ENCODE measurements at regions not wholly inside any gene's neighbourhood (a gene's known extent, or its start where the extent isn't known, plus 50 kb on each side); places are given as distances from the start of the nearest gene placed in this dataset.

GRCh38 chr10:57815949-57816348 lies 451.7 kb downstream of the IPMK start:
- Histone ChIP-seq H3K79me2 (ENCODE audit: insufficient read depth, low read length) (no peaks in the 10 kb centered on the region), H2AFZ (ENCODE audit: low read length) (no peak overlapping the region), H3K27me3 (ENCODE audit: control insufficient read depth in 1 of 2, insufficient read depth in 2 of 2, low read length in 2 of 2) (no peaks in the 10 kb centered on the region), H3K9me3 (ENCODE audit: low read length) (no peaks in the 10 kb centered on the region), H3K4me3 (replicated peaks in 1 of 3; ENCODE audit: insufficient read depth in 1 of 3, low read depth in 2 of 3, low read length in 3 of 3) (no peak overlapping the region), H3K36me3 (replicated peaks in 1 of 2; ENCODE audit: control insufficient read depth in 1 of 2, insufficient read depth in 2 of 2, low read length in 2 of 2) (no peaks in the 10 kb centered on the region), H4K20me1 (ENCODE audit: insufficient read depth, low read length) (no peaks in the 10 kb centered on the region), H3K27ac (ENCODE audit: extremely low read length, insufficient read depth, low read length) (no peak overlapping the region), H3K4me2 (ENCODE audit: low read depth, low read length) (no peak overlapping the region), H3K9ac (ENCODE audit: insufficient read depth, low read depth, low read length) (no peak overlapping the region), H3K4me1 (ENCODE audit: insufficient read depth, low read length) (no peaks in the 10 kb centered on the region)
- CTCF ChIA-PET (ENCODE audit: low intra/inter-chr PET ratio, low total read pairs) = no interaction called here
- FAIRE-seq (no peak), ATAC-seq (no peak), DNase-seq (ENCODE audit: low spot score) (no peak)
- TF ChIP-seq THAP9 (CRISPR knock-in tag; IDR thresholded peaks at IDR 0.05; ENCODE audit: borderline replicate concordance) (no peak), GTF3A (CRISPR knock-in tag; conservative IDR thresholded peaks at IDR 0.05) (no peak)
- POLR2A ChIA-PET = no interaction called here
- in situ Hi-C loops (cut with HindIII; ENCODE audit: extremely low pct_ligation_motif_present, low pct_unique_long_range_greater_than_20kb) = no loop called here
- WGBS (ENCODE audit: low lambda C conversion rate) = no CpG with 5 or more reads among the region's 4 CpGs
- BruUV-seq (replicated peaks) = no TSS peak
- intact Hi-C loops (cut with micrococcal nuclease; ENCODE audit: unreplicated experiment) = loop anchor here (5.0 kb wide), 1 partner anchor 619 kb away; no protein-coding TSS in a partner anchor

DNA sequence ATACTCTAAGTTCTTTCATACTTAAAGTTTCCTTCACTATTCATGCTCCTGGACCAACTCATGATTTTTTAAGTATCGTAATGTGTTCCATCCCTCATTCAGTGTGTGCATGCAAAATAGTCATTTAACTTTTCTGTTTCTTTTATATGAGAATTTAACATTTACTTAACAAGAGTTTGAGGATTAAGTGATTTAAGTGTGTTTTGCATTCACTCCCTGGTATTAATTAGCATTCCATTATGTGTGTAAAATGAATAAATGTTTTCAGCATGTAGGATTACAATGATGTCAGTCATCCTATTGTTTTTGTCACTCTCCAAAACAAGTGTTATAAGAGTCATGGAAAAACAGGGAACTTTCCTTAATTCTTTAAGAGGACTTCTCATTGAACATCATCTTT lies 457.7 kb downstream of the IPMK start:
- ATAC-seq = no peak
- no peak overlapping the region for H2AFZ ChIP-seq (ENCODE audit: low read length)
- H3K4me3 ChIP-seq (replicated peaks in 1 of 3; ENCODE audit: insufficient read depth in 1 of 3, low read depth in 2 of 3, low read length in 3 of 3) = no peak overlapping the region
- in situ Hi-C loops (cut with HindIII; ENCODE audit: extremely low pct_ligation_motif_present, low pct_unique_long_range_greater_than_20kb) (no loop called here), intact Hi-C loops (cut with micrococcal nuclease; ENCODE audit: unreplicated experiment) (no loop called here)
- ChIA-PET CTCF (ENCODE audit: low intra/inter-chr PET ratio, low total read pairs) (no interaction called here), POLR2A (no interaction called here)
- H3K4me2 ChIP-seq (ENCODE audit: low read depth, low read length) = no peak overlapping the region
- no TSS peak for BruUV-seq (replicated peaks)
- H3K4me1 ChIP-seq (ENCODE audit: insufficient read depth, low read length) = no peaks in the 10 kb centered on the region
- H3K36me3 ChIP-seq (replicated peaks in 1 of 2; ENCODE audit: control insufficient read depth in 1 of 2, insufficient read depth in 2 of 2, low read length in 2 of 2) = no peaks in the 10 kb centered on the region
- no peak overlapping the region for H3K27ac ChIP-seq (ENCODE audit: extremely low read length, insufficient read depth, low read length)
- no peaks in the 10 kb centered on the region for H4K20me1 ChIP-seq (ENCODE audit: insufficient read depth, low read length)
- WGBS (ENCODE audit: low lambda C conversion rate) = 7% methylated on average over 1 of the region's 1 CpG
- H3K9ac ChIP-seq (ENCODE audit: insufficient read depth, low read depth, low read length) = no peak overlapping the region
- no peaks in the 10 kb centered on the region for H3K79me2 ChIP-seq (ENCODE audit: insufficient read depth, low read length)
- H3K27me3 ChIP-seq (ENCODE audit: control insufficient read depth in 1 of 2, insufficient read depth in 2 of 2, low read length in 2 of 2) = no peaks in the 10 kb centered on the region
- DNase-seq (ENCODE audit: low spot score) = no peak
- no peak for FAIRE-seq
- no peaks in the 10 kb centered on the region for H3K9me3 ChIP-seq (ENCODE audit: low read length)
- TF ChIP-seq ZNF441 (CRISPR knock-in tag; IDR thresholded peaks at IDR 0.05; ENCODE audit: borderline replicate concordance) (no peak), TIGD3 (CRISPR knock-in tag; IDR thresholded peaks at IDR 0.05; ENCODE audit: borderline replicate concordance) (no peak), HCFC1 (IDR thresholded peaks at IDR 0.05; ENCODE audit: low read depth, low read length) (no peak), ZNF263 (CRISPR knock-in tag; IDR thresholded peaks at IDR 0.05) (no peak), GPN1 (CRISPR knock-in tag; IDR thresholded peaks at IDR 0.05; ENCODE audit: borderline replicate concordance) (no peak), ZBTB21 (CRISPR knock-in tag; IDR thresholded peaks at IDR 0.05) (no peak), ZFP41 (CRISPR knock-in tag; IDR thresholded peaks at IDR 0.05; ENCODE audit: borderline replicate concordance) (no peak), SKIL (CRISPR knock-in tag; IDR thresholded peaks at IDR 0.05; ENCODE audit: borderline replicate concordance) (no peak), NFYC (CRISPR knock-in tag; IDR thresholded peaks at IDR 0.05) (no peak)
- TF ChIP-seq, protein P1, sequence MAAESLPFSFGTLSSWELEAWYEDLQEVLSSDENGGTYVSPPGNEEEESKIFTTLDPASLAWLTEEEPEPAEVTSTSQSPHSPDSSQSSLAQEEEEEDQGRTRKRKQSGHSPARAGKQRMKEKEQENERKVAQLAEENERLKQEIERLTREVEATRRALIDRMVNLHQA (CRISPR knock-in tag; IDR thresholded peaks at IDR 0.05) = no peak

Data from HepG2 (cell line).